ENCODE measurements at regions not wholly inside any gene's neighbourhood (a gene's known extent, or its start where the extent isn't known, plus 50 kb on each side); places are given as distances from the start of the nearest gene placed in this dataset.

DNA sequence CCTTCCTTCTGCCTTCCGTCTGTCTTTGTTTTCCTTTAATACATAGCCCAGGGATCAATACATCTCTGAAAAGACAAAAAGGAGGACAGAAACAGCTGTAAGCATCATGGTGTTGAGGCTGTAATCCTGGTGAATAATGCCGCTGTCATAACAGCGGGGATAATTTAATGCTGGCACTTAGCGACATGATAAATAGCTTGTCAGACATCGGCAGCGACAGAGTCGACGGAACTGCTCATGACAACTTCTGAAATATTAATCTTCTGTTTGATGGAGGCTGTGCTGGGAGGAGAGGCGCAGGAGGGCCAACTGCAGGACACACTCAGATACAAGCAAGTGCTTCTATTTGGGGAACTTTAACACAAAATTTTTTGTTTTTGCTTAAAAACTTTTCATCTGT, 602.2 kb downstream of the GALR1 start:
- no peak for DNase-seq (ENCODE audit: low read depth)
- TF ChIP-seq, protein P1, sequence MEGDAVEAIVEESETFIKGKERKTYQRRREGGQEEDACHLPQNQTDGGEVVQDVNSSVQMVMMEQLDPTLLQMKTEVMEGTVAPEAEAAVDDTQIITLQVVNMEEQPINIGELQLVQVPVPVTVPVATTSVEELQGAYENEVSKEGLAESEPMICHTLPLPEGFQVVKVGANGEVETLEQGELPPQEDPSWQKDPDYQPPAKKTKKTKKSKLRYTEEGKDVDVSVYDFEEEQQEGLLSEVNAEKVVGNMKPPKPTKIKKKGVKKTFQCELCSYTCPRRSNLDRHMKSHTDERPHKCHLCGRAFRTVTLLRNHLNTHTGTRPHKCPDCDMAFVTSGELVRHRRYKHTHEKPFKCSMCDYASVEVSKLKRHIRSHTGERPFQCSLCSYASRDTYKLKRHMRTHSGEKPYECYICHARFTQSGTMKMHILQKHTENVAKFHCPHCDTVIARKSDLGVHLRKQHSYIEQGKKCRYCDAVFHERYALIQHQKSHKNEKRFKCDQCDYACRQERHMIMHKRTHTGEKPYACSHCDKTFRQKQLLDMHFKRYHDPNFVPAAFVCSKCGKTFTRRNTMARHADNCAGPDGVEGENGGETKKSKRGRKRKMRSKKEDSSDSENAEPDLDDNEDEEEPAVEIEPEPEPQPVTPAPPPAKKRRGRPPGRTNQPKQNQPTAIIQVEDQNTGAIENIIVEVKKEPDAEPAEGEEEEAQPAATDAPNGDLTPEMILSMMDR (IDR thresholded peaks at IDR 0.05; ENCODE audit: low read depth, low read length, missing control alignments): no peak
- H3K4me3 ChIP-seq (ENCODE audit: low read depth, low read length): no peak overlapping the region
- in situ Hi-C loops (cut with HindIII; ENCODE audit: low sequenced_read_pairs): no loop called here

DNA sequence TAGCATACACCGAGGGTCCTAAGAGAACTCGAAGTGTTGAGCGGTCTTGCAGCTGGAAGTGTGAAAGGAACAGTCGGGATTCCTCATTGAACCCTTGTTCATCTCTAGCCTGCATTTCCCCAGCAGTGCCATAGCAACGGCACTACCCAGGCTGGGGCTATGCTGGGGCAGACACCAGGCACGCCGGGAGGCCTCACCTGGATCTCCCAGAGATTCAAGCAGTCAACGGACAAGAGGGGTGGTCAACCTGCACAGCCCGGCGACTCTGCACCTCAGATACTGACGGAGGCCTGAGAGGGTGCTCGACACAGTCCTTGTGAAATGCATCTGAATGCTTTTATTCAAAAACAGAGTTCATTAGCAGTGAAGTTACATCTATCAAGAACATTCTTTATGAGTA, 604.2 kb downstream of the GALR1 start:
- in situ Hi-C loops (cut with HindIII; ENCODE audit: low sequenced_read_pairs): no loop called here
- no peak overlapping the region for H3K4me3 ChIP-seq (ENCODE audit: low read depth, low read length)
- TF ChIP-seq, protein P1 (IDR thresholded peaks at IDR 0.05; ENCODE audit: low read depth, low read length, missing control alignments): no peak
- no peak for DNase-seq (ENCODE audit: low read depth)

DNA sequence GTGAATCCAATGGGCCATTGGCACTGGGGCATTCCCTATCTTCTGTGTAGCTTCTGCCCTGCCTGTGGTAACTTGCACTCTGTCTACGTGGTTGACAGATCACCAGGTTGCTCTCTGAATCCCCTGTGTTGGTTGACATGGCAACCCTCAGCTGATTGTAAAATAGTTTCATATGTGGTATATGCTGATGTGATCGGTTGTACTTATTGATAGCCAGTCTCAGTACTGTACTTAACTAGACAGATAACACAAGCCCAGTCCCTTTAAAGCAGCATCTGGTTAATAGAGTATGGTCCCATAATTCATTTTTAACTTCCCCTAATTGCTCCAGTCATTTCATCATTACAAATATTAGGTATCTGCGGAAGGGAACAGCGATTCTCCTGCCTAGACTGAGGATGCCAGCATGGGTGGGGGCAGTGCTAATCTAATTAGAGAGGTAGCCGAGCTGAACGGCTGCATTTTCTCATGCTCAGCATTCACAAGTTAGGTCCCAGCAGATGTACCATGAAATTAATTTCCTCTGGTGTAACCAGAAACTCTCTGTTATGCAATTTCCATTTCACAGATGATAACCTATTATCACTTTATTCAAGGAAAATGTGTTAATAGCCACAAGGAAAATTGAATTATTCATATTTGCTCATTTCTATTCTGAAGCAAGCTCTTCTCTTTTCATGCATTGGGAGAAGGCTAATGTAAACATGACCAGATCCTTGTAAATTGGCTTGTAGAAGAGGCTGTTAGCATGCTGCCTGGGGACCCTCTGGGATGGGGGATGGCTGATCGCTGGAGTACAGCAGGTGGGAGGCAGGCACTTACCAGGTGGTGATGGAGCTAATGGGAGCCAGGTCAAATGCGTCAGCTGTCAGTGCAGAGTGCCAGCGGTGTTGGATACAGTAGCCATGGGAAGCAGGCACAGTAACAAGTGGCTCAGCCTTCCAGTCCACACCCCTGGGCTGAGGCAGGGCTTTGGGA, 608.3 kb downstream of the GALR1 start:
- in situ Hi-C loops (cut with HindIII; ENCODE audit: low sequenced_read_pairs): no loop called here
- no peak overlapping the region for H3K4me3 ChIP-seq (ENCODE audit: low read depth, low read length)
- DNase-seq (ENCODE audit: low read depth): no peak
- TF ChIP-seq, protein P1 (IDR thresholded peaks at IDR 0.05; ENCODE audit: low read depth, low read length, missing control alignments): no peak

GRCh38 chr18:77859634-77860033, 610.0 kb downstream of the GALR1 start:
- TF ChIP-seq, protein P1 (IDR thresholded peaks at IDR 0.05; ENCODE audit: low read depth, low read length, missing control alignments): no peak
- no peak overlapping the region for H3K4me3 ChIP-seq (ENCODE audit: low read depth, low read length)
- no peak for DNase-seq (ENCODE audit: low read depth)
- in situ Hi-C loops (cut with HindIII; ENCODE audit: low sequenced_read_pairs): no loop called here

- no peak overlapping the region for H3K4me3 ChIP-seq (ENCODE audit: low read depth, low read length)
- TF ChIP-seq, protein P1 (IDR thresholded peaks at IDR 0.05; ENCODE audit: low read depth, low read length, missing control alignments): no peak
- in situ Hi-C loops (cut with HindIII; ENCODE audit: low sequenced_read_pairs): no loop called here
- no peak for DNase-seq (ENCODE audit: low read depth)
These were observed 612.6 kb downstream of the GALR1 start for GRCh38 chr18:77862066-77862757.

DNA sequence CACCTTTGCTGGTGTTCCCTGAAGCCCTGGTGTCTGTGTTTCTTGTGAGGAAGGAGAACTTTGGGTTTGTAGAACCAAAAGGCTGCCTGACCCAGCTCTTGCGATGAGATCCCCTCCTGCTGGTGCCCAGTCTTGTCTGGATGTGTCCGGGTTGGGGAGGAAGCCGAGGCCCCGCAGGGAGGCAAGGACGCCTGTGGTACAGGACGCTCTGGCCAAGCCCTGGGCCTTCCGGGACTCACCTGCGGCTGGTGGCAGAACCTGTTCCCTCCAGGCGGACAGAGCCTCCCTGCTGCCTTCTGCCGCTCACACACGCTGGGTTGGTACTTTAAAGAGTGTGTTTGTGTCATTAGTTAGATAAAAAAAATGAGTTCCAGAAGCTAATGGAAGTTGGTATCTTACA, 616.2 kb downstream of the GALR1 start:
- TF ChIP-seq, protein P1 (IDR thresholded peaks at IDR 0.05; ENCODE audit: low read depth, low read length, missing control alignments): no peak
- no peak overlapping the region for H3K4me3 ChIP-seq (ENCODE audit: low read depth, low read length)
- no peak for DNase-seq (ENCODE audit: low read depth)
- in situ Hi-C loops (cut with HindIII; ENCODE audit: low sequenced_read_pairs): no loop called here

Measured in astrocyte of the cerebellum (primary cell).